ENCODE measurements at regions not wholly inside any gene's neighbourhood (a gene's known extent, or its start where the extent isn't known, plus 50 kb on each side); places are given as distances from the start of the nearest gene placed in this dataset.

GRCh38 chr12:76153616-76154015, 69.1 kb upstream of the NAP1L1 start:
- H2BK20ac ChIP-seq (ENCODE audit: low read depth, low read length) = no peak overlapping the region
- H3K9me3 ChIP-seq (ENCODE audit: control insufficient read depth, insufficient read depth, low read length) = no peaks in the 10 kb centered on the region; the same call in 1 of the 2 replicates
- no peak overlapping the region for H3K56ac ChIP-seq (ENCODE audit: extremely low read depth, insufficient read depth, low read length)
- no TSS peak for BruUV-seq (replicated peaks)
- H3K4me3 ChIP-seq (ENCODE audit: insufficient read depth, low read depth, low read length) = no peak overlapping the region
- no peak overlapping the region for H2AK5ac ChIP-seq (ENCODE audit: low read depth, low read length)
- no peak overlapping the region for H2BK15ac ChIP-seq (ENCODE audit: low read depth, low read length)
- no peak for TF ChIP-seq USF2 (IDR thresholded peaks at IDR 0.05; ENCODE audit: low read depth, low read length)
- no peak for TF ChIP-seq CEBPB (IDR thresholded peaks at IDR 0.05; ENCODE audit: low read depth, low read length)
- no peak for TF ChIP-seq MAZ (IDR thresholded peaks at IDR 0.05; ENCODE audit: borderline replicate concordance, low read depth, low read length)
- TF ChIP-seq ELK1 (IDR thresholded peaks at IDR 0.05; ENCODE audit: borderline replicate concordance, low read depth, low read length) = no peak
- no peaks in the 10 kb centered on the region for H3K36me3 ChIP-seq (ENCODE audit: control insufficient read depth, insufficient read depth, low read length)
- no peak overlapping the region for H3K4me2 ChIP-seq (ENCODE audit: low read depth, low read length)
- DNase-seq (no peak), ATAC-seq (ENCODE audit: low read depth) (no peak)
- WGBS, 2 experiments (ENCODE audit: extremely low coverage in 2 of 2, insufficient read length in 1 of 2) = no CpG with 5 or more reads among the region's 3 CpGs
- H4K8ac ChIP-seq (ENCODE audit: low read depth in 2 of 2, low read length in 2 of 2) = no peak overlapping the region
- no peaks in the 10 kb centered on the region for H3K79me1 ChIP-seq (ENCODE audit: low read depth in 1 of 2, low read length in 2 of 2)
- H3K4ac ChIP-seq (ENCODE audit: low read depth, low read length) = no peak overlapping the region
- H2AK9ac ChIP-seq (replicated peaks; ENCODE audit: low read depth, low read length, poor library complexity) = no peak overlapping the region
- no peak overlapping the region for H4K5ac ChIP-seq (ENCODE audit: low read depth, low read length)
- H3K9me1 ChIP-seq (ENCODE audit: insufficient read depth, low read length) = no peaks in the 10 kb centered on the region; the same call in 1 of the 2 replicates
- H2BK5ac ChIP-seq (ENCODE audit: low read depth, low read length, poor library complexity, severe bottlenecking) = no peak overlapping the region
- no peak overlapping the region for H3K14ac ChIP-seq (replicated peaks; ENCODE audit: low read depth, low read length)
- ChIA-PET CTCF (no interaction called here), POLR2A (ENCODE audit: unreplicated experiment) (no interaction called here)
- H3K27me3 ChIP-seq (ENCODE audit: control insufficient read depth, insufficient read depth, low read length) = no peaks in the 10 kb centered on the region
- no peak overlapping the region for H3K23ac ChIP-seq (ENCODE audit: low read depth, low read length)
- H4K20me1 ChIP-seq (ENCODE audit: insufficient read depth, low read length) = no peaks in the 10 kb centered on the region
- H3K18ac ChIP-seq (ENCODE audit: low read depth, low read length) = no peak overlapping the region
- in situ Hi-C loops (cut with MboI; ENCODE audit: low sequenced_read_pairs) = no loop called here
- no peak overlapping the region for H3K9ac ChIP-seq (ENCODE audit: low read depth, low read length)
- dilution Hi-C loops (cut with HindIII; ENCODE audit: low sequenced_read_pairs, unreplicated experiment) = no loop called here
- H2AFZ ChIP-seq (replicated peaks; ENCODE audit: low read length, poor library complexity) = no peak overlapping the region
- intact Hi-C loops (cut with micrococcal nuclease) = no loop called here
- no peak overlapping the region for H4K91ac ChIP-seq (ENCODE audit: insufficient read depth, low read depth, low read length)
- peaks cover 3% of the 10 kb centered on the region; the same call in 1 of the 2 replicates for H3K4me1 ChIP-seq (ENCODE audit: control insufficient read depth, insufficient read depth, low read length)
- H3K27ac ChIP-seq (ENCODE audit: insufficient read depth, low read length) = no peak overlapping the region
- no peak overlapping the region for H2BK120ac ChIP-seq (ENCODE audit: low read depth, low read length)
